HEK293 (cell line): ENCODE measurements at regions not wholly inside any gene's neighbourhood (a gene's known extent, or its start where the extent isn't known, plus 50 kb on each side); places are given as distances from the start of the nearest gene placed in this dataset.

Source experiments
- CTCF ChIA-PET: fragments of 350-600 bp; formaldehyde crosslinking; extraction: SDS; loops from one replicate; lab custom pipeline; 2021; ENCODE audit warnings: antibody characterized with exemption; lab: Yijun Ruan, JAX
- POLR2A ChIA-PET: fragments of 300-600 bp; formaldehyde crosslinking; extraction: SDS; loops from one replicate; lab custom pipeline; 2020; ENCODE audit warnings: antibody characterized with exemption, inconsistent platforms; lab: Yijun Ruan, JAX
- H3K27ac ChIP-seq: fragments of 200-500 bp; sonication (Bioruptor generic); 2 replicates; pipeline ENCODE4 v1.5.1; 2014; ENCODE audit warnings: low read depth, low read length, control low read depth, inconsistent platforms; ENCODE audit errors: extremely low read depth
- H3K36me3 ChIP-seq, 2 experiments: fragments of 200-500 bp in 1 of 2; sonication (Bioruptor generic) in 1 of 2; 1 replicate in 1 of 2; 2 replicates in 1 of 2; pipeline ENCODE4 v1.5.1; 2014 to 2017; ENCODE audit warnings: inconsistent platforms in 2 of 2, low read length in 2 of 2; ENCODE audit not compliant: control insufficient read depth in 2 of 2, insufficient read depth in 1 of 2
- H3K4me1 ChIP-seq: fragments of 200-500 bp; sonication (Bioruptor generic); 2 replicates; pipeline ENCODE4 v1.5.1; 2014; ENCODE audit warnings: mild to moderate bottlenecking, low read length, inconsistent platforms; ENCODE audit not compliant: control insufficient read depth, insufficient read depth
- H3K4me3 ChIP-seq: 2 replicates; pipeline ENCODE4 v1.5.1; 2011; ENCODE audit warnings: low read depth, mild to moderate bottlenecking, control low read depth, low read length, moderate library complexity
- H3K9me3 ChIP-seq: fragments of 200-500 bp; sonication (Bioruptor generic); 2 replicates; pipeline ENCODE4 v1.5.1; 2014; ENCODE audit warnings: low read depth, low read length, inconsistent platforms; ENCODE audit not compliant: control insufficient read depth, insufficient read depth
- EGR2 ChIP-seq: fragments of 450-650 bp; formaldehyde crosslinking; IDR thresholded peaks from 2 replicates; pipeline ENCODE4 v1.5.1; 2016; ENCODE audit warnings: low read depth, missing biosample characterization, missing genetic modification characterization
- TRIM28 ChIP-seq: IDR thresholded peaks from 2 replicates; pipeline ENCODE4 v1.6.1; 2011; ENCODE audit warnings: low read length, control low read depth, borderline replicate concordance
- ZBTB17 ChIP-seq: fragments of 450-650 bp; formaldehyde crosslinking; IDR thresholded peaks from 2 replicates; pipeline ENCODE4 v1.5.1; 2016; ENCODE audit warnings: missing biosample characterization, missing genetic modification characterization
- ZBTB49 ChIP-seq: fragments of 450-650 bp; formaldehyde crosslinking; IDR thresholded peaks from 2 replicates; pipeline ENCODE4 v1.5.1; 2016; ENCODE audit warnings: missing biosample characterization, missing genetic modification characterization, low read depth
- ZBTB6 ChIP-seq: fragments of 450-650 bp; formaldehyde crosslinking; IDR thresholded peaks from 2 replicates; pipeline ENCODE4 v1.5.1; 2017; ENCODE audit warnings: missing biosample characterization, missing genetic modification characterization
- ZNF211 ChIP-seq: fragments of 450-650 bp; formaldehyde crosslinking; IDR thresholded peaks from 2 replicates; pipeline ENCODE4 v1.5.1; 2016; ENCODE audit warnings: low read depth, missing biosample characterization, missing genetic modification characterization
- ZNF335 ChIP-seq: fragments of 450-650 bp; formaldehyde crosslinking; conservative IDR thresholded peaks from 2 replicates; pipeline ENCODE4 v1.5.1; 2016; ENCODE audit warnings: missing biosample characterization, missing genetic modification characterization
- ZNF37A ChIP-seq: fragments of 450-650 bp; IDR thresholded peaks from 2 replicates; pipeline ENCODE4 v1.5.1; 2018; ENCODE audit warnings: missing biosample characterization, missing genetic modification characterization
- ZNF391 ChIP-seq: fragments of 450-650 bp; formaldehyde crosslinking; IDR thresholded peaks from 2 replicates; pipeline ENCODE4 v1.5.1; 2016; ENCODE audit warnings: low read depth, missing biosample characterization, missing genetic modification characterization, borderline replicate concordance
- ZNF488 ChIP-seq: fragments of 450-650 bp; formaldehyde crosslinking; IDR thresholded peaks from 2 replicates; pipeline ENCODE4 v1.5.1; 2016; ENCODE audit warnings: missing biosample characterization, missing genetic modification characterization
- ZNF548 ChIP-seq: fragments of 450-650 bp; formaldehyde crosslinking; IDR thresholded peaks from 2 replicates; pipeline ENCODE4 v1.5.1; 2016; ENCODE audit warnings: missing biosample characterization, missing genetic modification characterization
- ZNF610 ChIP-seq: fragments of 450-650 bp; formaldehyde crosslinking; IDR thresholded peaks from 2 replicates; pipeline ENCODE4 v1.5.1; 2016; ENCODE audit warnings: missing biosample characterization, missing genetic modification characterization, borderline replicate concordance
- ZNF623 ChIP-seq: fragments of 450-650 bp; formaldehyde crosslinking; IDR thresholded peaks from 2 replicates; pipeline ENCODE4 v1.5.1; 2016; ENCODE audit warnings: missing biosample characterization, missing genetic modification characterization
- ZNF76 ChIP-seq: fragments of 450-650 bp; formaldehyde crosslinking; IDR thresholded peaks from 2 replicates; pipeline ENCODE4; 2016; ENCODE audit warnings: low read depth, missing biosample characterization, missing genetic modification characterization, borderline replicate concordance
- TF ChIP-seq, protein P1 (sequence below): fragments of 450-650 bp; formaldehyde crosslinking; IDR thresholded peaks from 2 replicates; pipeline ENCODE4 v1.5.1; 2016; ENCODE audit warnings: missing biosample characterization, missing genetic modification characterization, borderline replicate concordance
- TF ChIP-seq, protein P2 (sequence below): fragments of 450-650 bp; formaldehyde crosslinking; IDR thresholded peaks from 2 replicates; pipeline ENCODE4 v1.5.1; 2016; ENCODE audit warnings: missing biosample characterization, missing genetic modification characterization
- TF ChIP-seq, protein P3 (sequence below): fragments of 450-650 bp; formaldehyde crosslinking; IDR thresholded peaks from 2 replicates; pipeline ENCODE4 v1.5.1; 2017; ENCODE audit warnings: missing biosample characterization, missing genetic modification characterization
- TF ChIP-seq, protein P4 (sequence below): fragments of 450-650 bp; formaldehyde crosslinking; IDR thresholded peaks from 2 replicates; pipeline ENCODE4 v1.5.1; 2016; ENCODE audit warnings: missing biosample characterization, missing genetic modification characterization
- TF ChIP-seq, protein P5 (sequence below): fragments of 450-650 bp; formaldehyde crosslinking; IDR thresholded peaks from 2 replicates; pipeline ENCODE4 v1.5.1; 2016; ENCODE audit warnings: missing biosample characterization, missing genetic modification characterization

DNA sequence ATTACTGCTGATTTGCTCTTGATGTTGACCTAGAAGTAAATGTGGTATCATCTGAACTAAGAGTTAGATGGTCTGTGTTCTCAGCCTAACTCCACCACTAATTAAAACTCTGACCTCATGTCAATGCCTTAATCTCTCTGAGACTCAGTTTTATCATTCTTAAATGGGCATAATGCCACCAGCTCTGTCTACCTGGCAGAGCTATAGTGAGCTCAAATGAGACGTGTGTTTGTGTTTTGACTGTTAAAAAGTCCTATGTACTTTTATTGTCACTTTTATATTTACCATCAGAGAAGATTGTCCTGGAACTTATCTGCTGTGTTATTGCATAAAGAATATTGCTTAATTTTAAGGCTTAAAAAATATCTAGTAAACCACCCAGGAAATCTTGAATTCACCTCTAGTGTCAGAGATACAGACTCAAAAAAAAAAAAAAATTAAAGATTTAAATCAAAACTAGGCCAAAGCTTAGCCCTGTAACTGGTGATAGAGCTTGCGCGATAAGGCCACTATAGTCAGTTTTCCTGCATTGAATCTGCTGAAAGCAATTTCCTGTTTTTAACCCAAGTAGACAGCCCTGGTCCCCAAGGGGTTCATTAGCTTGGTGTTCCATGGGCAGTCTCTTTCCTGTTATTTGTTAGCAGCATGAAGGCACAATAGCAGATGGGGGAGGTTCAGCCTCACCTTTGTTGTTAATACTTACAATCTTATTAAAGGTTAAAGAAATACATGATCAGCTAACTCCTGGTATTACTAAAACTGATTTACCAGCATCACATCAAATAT, 261.8 kb downstream of the ATP23 start (continued):
- TF ChIP-seq, protein P1, sequence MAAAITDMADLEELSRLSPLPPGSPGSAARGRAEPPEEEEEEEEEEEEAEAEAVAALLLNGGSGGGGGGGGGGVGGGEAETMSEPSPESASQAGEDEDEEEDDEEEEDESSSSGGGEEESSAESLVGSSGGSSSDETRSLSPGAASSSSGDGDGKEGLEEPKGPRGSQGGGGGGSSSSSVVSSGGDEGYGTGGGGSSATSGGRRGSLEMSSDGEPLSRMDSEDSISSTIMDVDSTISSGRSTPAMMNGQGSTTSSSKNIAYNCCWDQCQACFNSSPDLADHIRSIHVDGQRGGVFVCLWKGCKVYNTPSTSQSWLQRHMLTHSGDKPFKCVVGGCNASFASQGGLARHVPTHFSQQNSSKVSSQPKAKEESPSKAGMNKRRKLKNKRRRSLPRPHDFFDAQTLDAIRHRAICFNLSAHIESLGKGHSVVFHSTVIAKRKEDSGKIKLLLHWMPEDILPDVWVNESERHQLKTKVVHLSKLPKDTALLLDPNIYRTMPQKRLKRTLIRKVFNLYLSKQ: no peak
- TF ChIP-seq ZNF37A (no peak), ZNF335 (tag by site-specific recombination) (no peak)

DNA sequence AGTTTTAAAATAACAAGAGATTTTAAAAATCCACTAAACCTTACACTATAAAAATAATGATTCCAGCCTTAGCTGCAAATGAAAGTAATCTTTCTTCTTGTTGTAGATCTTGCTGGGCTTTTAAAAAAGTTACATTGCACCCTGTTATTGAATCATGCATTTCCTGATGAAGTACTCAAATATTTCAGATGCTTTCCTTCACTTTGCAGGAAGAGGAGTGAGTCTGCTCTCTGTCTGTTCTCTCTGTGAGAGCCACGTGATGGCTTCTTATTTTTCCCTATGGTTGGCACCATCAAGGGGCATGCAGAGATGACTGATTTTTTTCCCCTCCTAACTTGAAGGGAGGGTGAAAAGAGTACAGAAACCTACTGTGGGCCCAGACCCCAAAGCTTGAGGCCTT, 262.7 kb downstream of the ATP23 start:
- H3K4me3 ChIP-seq: no peak overlapping the region
- no peaks in the 10 kb centered on the region for H3K36me3 ChIP-seq
- no peaks in the 10 kb centered on the region for H3K9me3 ChIP-seq
- ChIA-PET POLR2A (no interaction called here), CTCF (no interaction called here)
- no peak for TF ChIP-seq ZNF610
- TF ChIP-seq ZNF391 (tag by site-specific recombination): no peak
- TF ChIP-seq, protein P2, sequence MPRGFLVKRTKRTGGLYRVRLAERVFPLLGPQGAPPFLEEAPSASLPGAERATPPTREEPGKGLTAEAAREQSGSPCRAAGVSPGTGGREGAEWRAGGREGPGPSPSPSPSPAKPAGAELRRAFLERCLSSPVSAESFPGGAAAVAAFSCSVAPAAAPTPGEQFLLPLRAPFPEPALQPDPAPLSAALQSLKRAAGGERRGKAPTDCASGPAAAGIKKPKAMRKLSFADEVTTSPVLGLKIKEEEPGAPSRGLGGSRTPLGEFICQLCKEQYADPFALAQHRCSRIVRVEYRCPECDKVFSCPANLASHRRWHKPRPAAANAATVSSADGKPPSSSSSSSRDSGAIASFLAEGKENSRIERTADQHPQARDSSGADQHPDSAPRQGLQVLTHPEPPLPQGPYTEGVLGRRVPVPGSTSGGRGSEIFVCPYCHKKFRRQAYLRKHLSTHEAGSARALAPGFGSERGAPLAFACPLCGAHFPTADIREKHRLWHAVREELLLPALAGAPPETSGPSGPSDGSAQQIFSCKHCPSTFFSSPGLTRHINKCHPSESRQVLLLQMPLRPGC (tag by site-specific recombination): no peak
- TF ChIP-seq ZNF211: no peak
- no peak for TF ChIP-seq ZBTB17 (tag by site-specific recombination)
- no peak for TF ChIP-seq EGR2 (tag by site-specific recombination)
- TF ChIP-seq ZBTB6 (tag by site-specific recombination): no peak
- TF ChIP-seq ZNF548: no peak
- TF ChIP-seq ZNF76: no peak
- TF ChIP-seq, protein P3, sequence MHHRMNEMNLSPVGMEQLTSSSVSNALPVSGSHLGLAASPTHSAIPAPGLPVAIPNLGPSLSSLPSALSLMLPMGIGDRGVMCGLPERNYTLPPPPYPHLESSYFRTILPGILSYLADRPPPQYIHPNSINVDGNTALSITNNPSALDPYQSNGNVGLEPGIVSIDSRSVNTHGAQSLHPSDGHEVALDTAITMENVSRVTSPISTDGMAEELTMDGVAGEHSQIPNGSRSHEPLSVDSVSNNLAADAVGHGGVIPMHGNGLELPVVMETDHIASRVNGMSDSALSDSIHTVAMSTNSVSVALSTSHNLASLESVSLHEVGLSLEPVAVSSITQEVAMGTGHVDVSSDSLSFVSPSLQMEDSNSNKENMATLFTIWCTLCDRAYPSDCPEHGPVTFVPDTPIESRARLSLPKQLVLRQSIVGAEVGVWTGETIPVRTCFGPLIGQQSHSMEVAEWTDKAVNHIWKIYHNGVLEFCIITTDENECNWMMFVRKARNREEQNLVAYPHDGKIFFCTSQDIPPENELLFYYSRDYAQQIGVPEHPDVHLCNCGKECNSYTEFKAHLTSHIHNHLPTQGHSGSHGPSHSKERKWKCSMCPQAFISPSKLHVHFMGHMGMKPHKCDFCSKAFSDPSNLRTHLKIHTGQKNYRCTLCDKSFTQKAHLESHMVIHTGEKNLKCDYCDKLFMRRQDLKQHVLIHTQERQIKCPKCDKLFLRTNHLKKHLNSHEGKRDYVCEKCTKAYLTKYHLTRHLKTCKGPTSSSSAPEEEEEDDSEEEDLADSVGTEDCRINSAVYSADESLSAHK (tag by site-specific recombination): no peak
- TF ChIP-seq ZNF488: no peak
- TF ChIP-seq, protein P4, sequence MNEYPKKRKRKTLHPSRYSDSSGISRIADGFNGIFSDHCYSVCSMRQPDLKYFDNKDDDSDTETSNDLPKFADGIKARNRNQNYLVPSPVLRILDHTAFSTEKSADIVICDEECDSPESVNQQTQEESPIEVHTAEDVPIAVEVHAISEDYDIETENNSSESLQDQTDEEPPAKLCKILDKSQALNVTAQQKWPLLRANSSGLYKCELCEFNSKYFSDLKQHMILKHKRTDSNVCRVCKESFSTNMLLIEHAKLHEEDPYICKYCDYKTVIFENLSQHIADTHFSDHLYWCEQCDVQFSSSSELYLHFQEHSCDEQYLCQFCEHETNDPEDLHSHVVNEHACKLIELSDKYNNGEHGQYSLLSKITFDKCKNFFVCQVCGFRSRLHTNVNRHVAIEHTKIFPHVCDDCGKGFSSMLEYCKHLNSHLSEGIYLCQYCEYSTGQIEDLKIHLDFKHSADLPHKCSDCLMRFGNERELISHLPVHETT (tag by site-specific recombination): no peak
- TF ChIP-seq, protein P5, sequence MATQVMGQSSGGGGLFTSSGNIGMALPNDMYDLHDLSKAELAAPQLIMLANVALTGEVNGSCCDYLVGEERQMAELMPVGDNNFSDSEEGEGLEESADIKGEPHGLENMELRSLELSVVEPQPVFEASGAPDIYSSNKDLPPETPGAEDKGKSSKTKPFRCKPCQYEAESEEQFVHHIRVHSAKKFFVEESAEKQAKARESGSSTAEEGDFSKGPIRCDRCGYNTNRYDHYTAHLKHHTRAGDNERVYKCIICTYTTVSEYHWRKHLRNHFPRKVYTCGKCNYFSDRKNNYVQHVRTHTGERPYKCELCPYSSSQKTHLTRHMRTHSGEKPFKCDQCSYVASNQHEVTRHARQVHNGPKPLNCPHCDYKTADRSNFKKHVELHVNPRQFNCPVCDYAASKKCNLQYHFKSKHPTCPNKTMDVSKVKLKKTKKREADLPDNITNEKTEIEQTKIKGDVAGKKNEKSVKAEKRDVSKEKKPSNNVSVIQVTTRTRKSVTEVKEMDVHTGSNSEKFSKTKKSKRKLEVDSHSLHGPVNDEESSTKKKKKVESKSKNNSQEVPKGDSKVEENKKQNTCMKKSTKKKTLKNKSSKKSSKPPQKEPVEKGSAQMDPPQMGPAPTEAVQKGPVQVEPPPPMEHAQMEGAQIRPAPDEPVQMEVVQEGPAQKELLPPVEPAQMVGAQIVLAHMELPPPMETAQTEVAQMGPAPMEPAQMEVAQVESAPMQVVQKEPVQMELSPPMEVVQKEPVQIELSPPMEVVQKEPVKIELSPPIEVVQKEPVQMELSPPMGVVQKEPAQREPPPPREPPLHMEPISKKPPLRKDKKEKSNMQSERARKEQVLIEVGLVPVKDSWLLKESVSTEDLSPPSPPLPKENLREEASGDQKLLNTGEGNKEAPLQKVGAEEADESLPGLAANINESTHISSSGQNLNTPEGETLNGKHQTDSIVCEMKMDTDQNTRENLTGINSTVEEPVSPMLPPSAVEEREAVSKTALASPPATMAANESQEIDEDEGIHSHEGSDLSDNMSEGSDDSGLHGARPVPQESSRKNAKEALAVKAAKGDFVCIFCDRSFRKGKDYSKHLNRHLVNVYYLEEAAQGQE (tag by site-specific recombination): no peak
- TF ChIP-seq ZBTB49 (tag by site-specific recombination): no peak
- no peak for TF ChIP-seq TRIM28
- TF ChIP-seq ZNF623 (tag by site-specific recombination): no peak
- no peaks in the 10 kb centered on the region for H3K4me1 ChIP-seq
- H3K27ac ChIP-seq: no peak overlapping the region
